Lung (tissue), 11 donors: ENCODE measurements at regions not wholly inside any gene's neighbourhood (a gene's known extent, or its start where the extent isn't known, plus 50 kb on each side); places are given as distances from the start of the nearest gene placed in this dataset.

Experiments
- ATAC-seq: fragments of 200-7000 bp; cut with Tn5 transposase; one replicate; pipeline ENCODE4 v1.9.1; 2020; ENCODE audit warnings: moderate number of reproducible peaks; ENCODE audit not compliant: insufficient read depth, low FRiP score
- DNase-seq, 3 donors: peaks; one replicate each; pipeline ENCODE4 v3.0.0-alpha.2; 2013 to 2017
- H3K27ac ChIP-seq, 2 donors: one replicate each; pipeline ENCODE4 v1.5.1; 2013; ENCODE audit warnings: mild to moderate bottlenecking in 2 of 2, moderate library complexity in 2 of 2, control low read depth in 1 of 2, inconsistent platforms in 1 of 2, low read depth in 1 of 2, low read length in 1 of 2
- H3K27me3 ChIP-seq, 3 donors: one replicate each; pipeline ENCODE4 v1.5.1; 2013; ENCODE audit warnings: low read length in 2 of 3; ENCODE audit not compliant: control insufficient read depth in 3 of 3, insufficient read depth in 3 of 3
- H3K36me3 ChIP-seq, 4 donors: one replicate each; pipeline ENCODE4 v1.5.1; 2013; ENCODE audit warnings: low read length in 4 of 4, mild to moderate bottlenecking in 1 of 4, moderate library complexity in 1 of 4; ENCODE audit not compliant: control insufficient read depth in 4 of 4, insufficient read depth in 4 of 4
- H3K4me1 ChIP-seq, 5 donors: one replicate each; pipeline ENCODE4 v1.5.1; 2013; ENCODE audit warnings: low read length in 5 of 5, mild to moderate bottlenecking in 2 of 5, moderate library complexity in 1 of 5; ENCODE audit not compliant: control insufficient read depth in 5 of 5, insufficient read depth in 5 of 5
- H3K4me3 ChIP-seq: one replicate; pipeline ENCODE4 v1.5.1; 2013; ENCODE audit warnings: mild to moderate bottlenecking, control low read depth, moderate library complexity
- H3K9ac ChIP-seq, 2 donors: one replicate each; pipeline ENCODE4 v1.5.1; 2013; ENCODE audit warnings: low read length in 2 of 2, control low read depth in 1 of 2; ENCODE audit not compliant: insufficient read depth in 1 of 2
- H3K9me3 ChIP-seq, 4 donors: one replicate each; pipeline ENCODE4 v1.5.1; 2013; ENCODE audit warnings: low read length in 3 of 4, mild to moderate bottlenecking in 1 of 4, moderate library complexity in 1 of 4; ENCODE audit not compliant: control insufficient read depth in 4 of 4, insufficient read depth in 3 of 4
- WGBS, 2 donors: extraction: QIAGEN DNeasy Blood & Tissue Kit; methylation state at CpG; one replicate each; pipeline ENCODE4 v1.1.7; 2013; 5-methylcytosine and 5-hydroxymethylcytosine counted together
- TF ChIP-seq, protein P1 (sequence below): IDR thresholded peaks from 2 replicates; pipeline ENCODE4 v1.5.1; 2012; ENCODE audit warnings: mild to moderate bottlenecking; ENCODE audit errors: control extremely low read depth, extremely low read depth
- donor health status: control.
- donor health status: control.
- donor health status: Bipolar disorder and iron deficiency.
- donor health status: healthy.
- donor health status: DM: yes; HTN: yes; CAD: no.

GRCh38 chr15:70238917-70239316 lies 141.2 kb upstream of the TLE3 start:
- Histone ChIP-seq H3K36me3 (no peaks in the 10 kb centered on the region), H3K4me3 (no peak overlapping the region), H3K9me3 (peaks cover 0 to 2% (median 0%) of the 10 kb centered on the region in 4 donors), H3K27ac (no peak overlapping the region), H3K4me1 (peaks cover 0 to 8% (median 2%) of the 10 kb centered on the region in 5 donors), H3K9ac (no peak overlapping the region), H3K27me3 (no peaks in the 10 kb centered on the region)
- WGBS, 2 donors = 95 to 97% methylated on average over 3 of the region's 3 CpGs
- ATAC-seq (no peak), DNase-seq (no peak)
- TF ChIP-seq, protein P1, sequence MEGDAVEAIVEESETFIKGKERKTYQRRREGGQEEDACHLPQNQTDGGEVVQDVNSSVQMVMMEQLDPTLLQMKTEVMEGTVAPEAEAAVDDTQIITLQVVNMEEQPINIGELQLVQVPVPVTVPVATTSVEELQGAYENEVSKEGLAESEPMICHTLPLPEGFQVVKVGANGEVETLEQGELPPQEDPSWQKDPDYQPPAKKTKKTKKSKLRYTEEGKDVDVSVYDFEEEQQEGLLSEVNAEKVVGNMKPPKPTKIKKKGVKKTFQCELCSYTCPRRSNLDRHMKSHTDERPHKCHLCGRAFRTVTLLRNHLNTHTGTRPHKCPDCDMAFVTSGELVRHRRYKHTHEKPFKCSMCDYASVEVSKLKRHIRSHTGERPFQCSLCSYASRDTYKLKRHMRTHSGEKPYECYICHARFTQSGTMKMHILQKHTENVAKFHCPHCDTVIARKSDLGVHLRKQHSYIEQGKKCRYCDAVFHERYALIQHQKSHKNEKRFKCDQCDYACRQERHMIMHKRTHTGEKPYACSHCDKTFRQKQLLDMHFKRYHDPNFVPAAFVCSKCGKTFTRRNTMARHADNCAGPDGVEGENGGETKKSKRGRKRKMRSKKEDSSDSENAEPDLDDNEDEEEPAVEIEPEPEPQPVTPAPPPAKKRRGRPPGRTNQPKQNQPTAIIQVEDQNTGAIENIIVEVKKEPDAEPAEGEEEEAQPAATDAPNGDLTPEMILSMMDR = no peak

- no peaks in the 10 kb centered on the region for H3K36me3 ChIP-seq
- 94 to 96% methylated on average over 2 of the region's 2 CpGs for WGBS, 2 donors
- H3K27me3 ChIP-seq = no peaks in the 10 kb centered on the region
- no peak overlapping the region for H3K27ac ChIP-seq
- no peak overlapping the region for H3K4me3 ChIP-seq
- TF ChIP-seq, protein P1 = no peak
- H3K4me1 ChIP-seq = no peaks in the 10 kb centered on the region
- no peak for ATAC-seq
- DNase-seq = no peak
- peaks cover 0 to 2% (median 0%) of the 10 kb centered on the region in 4 donors for H3K9me3 ChIP-seq
- no peak overlapping the region for H3K9ac ChIP-seq
Observed at GRCh38 chr15:70237626-70238025, 139.9 kb upstream of the TLE3 start.

GRCh38 chr15:70236341-70237086 lies 138.8 kb upstream of the TLE3 start:
- DNase-seq (no peak), ATAC-seq (no peak)
- Histone ChIP-seq H3K4me3 (no peak overlapping the region), H3K27me3 (no peaks in the 10 kb centered on the region), H3K36me3 (no peaks in the 10 kb centered on the region), H3K9me3 (peaks cover 0 to 5% (median 3%) of the 10 kb centered on the region in 4 donors), H3K9ac (no peak overlapping the region), H3K27ac (no peak overlapping the region), H3K4me1 (no peaks in the 10 kb centered on the region)
- 51 to 74% methylated on average over 5 of the region's 5 CpGs for WGBS, 2 donors
- TF ChIP-seq, protein P1 = no peak
